Activated B cell treated with CpG ODN at 0.5 μM for 24 hours (primary cell): ENCODE measurements at regions not wholly inside any gene's neighbourhood (a gene's known extent, or its start where the extent isn't known, plus 50 kb on each side); places are given as distances from the start of the nearest gene placed in this dataset.

Experiments used
- ATAC-seq: fragments of 200-7000 bp; cut with Tn5 transposase; one replicate; pipeline ENCODE4 v1.10.0; 2021; ENCODE audit warnings: low read depth, mild to moderate bottlenecking, moderate library complexity
- CTCF ChIA-PET: fragments of 350-600 bp; sonication (Branson Sonifier 250); formaldehyde crosslinking; loops from one replicate; lab custom pipeline; 2021; ENCODE audit warnings: antibody characterized with exemption; lab: Charles Lee
- POLR2A ChIA-PET: fragments of 350-600 bp; sonication (Branson Sonifier 250); formaldehyde crosslinking; loops from one replicate; lab custom pipeline; 2021; ENCODE audit warnings: antibody characterized with exemption; lab: Charles Lee
- DNase-seq: peaks from one replicate; pipeline ENCODE4 v3.0.0; 2022
- H3K27ac Mint-ChIP-seq: one replicate; pipeline ENCODE4 v1.8.0; 2020; ENCODE audit warnings: mixed read lengths
- H3K27me3 Mint-ChIP-seq: one replicate; pipeline ENCODE4 v1.8.0; 2021; ENCODE audit warnings: mixed read lengths
- H3K36me3 Mint-ChIP-seq: one replicate; pipeline ENCODE4 v1.8.0; 2021; ENCODE audit warnings: low read depth, mixed read lengths
- H3K4me1 Mint-ChIP-seq: one replicate; pipeline ENCODE4 v1.8.0; 2021; ENCODE audit warnings: mixed read lengths
- H3K4me3 Mint-ChIP-seq: one replicate; pipeline ENCODE4 v1.8.0; 2020; ENCODE audit warnings: mild to moderate bottlenecking, mixed read lengths
- H3K9me3 Mint-ChIP-seq: one replicate; pipeline ENCODE4 v1.8.0; 2020; ENCODE audit warnings: mixed read lengths
- CTCF ChIP-seq: fragments of 200-600 bp; IDR thresholded peaks from one replicate; pipeline ENCODE4 v1.8.0; 2022; ENCODE audit warnings: antibody characterized with exemption, mild to moderate bottlenecking
- intact Hi-C: fragments of 100-400 bp; cut with micrococcal nuclease; formaldehyde crosslinking; loops from one replicate; pipeline ENCODE4 v1.15.1; 2024

DNA sequence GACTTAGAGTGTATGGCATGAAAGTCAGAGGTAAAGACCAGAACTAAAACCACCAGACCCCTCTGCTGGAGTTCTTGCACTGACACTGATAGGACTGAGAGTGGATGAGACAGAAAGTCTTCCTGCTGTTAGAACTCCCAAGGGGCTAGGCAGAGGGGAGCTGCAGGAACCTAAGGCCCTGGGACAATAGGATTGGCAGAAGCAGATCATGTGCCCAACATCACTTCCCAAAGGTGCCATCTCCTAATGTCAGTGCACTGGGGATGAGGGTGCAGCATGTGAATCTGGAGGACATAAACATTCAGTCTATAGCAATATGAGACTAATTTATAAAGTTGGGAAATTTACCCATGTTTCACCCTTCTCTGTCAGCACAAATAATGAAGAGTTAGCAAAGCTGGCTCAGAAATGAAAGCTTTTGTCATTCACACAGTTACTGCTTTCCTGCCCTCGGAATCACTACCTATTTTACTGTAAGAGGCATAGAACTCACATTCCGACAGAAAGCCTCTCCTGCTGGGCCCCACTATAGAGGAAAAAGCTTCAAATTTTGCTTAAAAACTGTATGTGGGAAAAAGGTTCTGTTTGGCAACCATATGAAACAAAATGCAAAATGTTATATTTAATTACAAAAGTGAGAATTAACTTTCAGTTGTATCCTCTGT, 49.9 kb upstream of the SSX2IP start:
- ChIA-PET CTCF (no interaction called here), POLR2A (no interaction called here)
- intact Hi-C loops, result no loop called here
- Mint-ChIP-seq H3K36me3 (no peaks in the 10 kb centered on the region), H3K4me3 (no peak overlapping the region), H3K9me3 (no peaks in the 10 kb centered on the region), H3K27ac (no peak overlapping the region), H3K27me3 (peaks cover 2% of the 10 kb centered on the region), H3K4me1 (no peaks in the 10 kb centered on the region)
- TF ChIP-seq CTCF, result no peak
- no peak for DNase-seq
- no peak for ATAC-seq
